Skeletal muscle tissue (tissue), 3 donors: ENCODE measurements at regions not wholly inside any gene's neighbourhood (a gene's known extent, or its start where the extent isn't known, plus 50 kb on each side); places are given as distances from the start of the nearest gene placed in this dataset.

Experiments used
- H3K27ac ChIP-seq: one replicate; pipeline ENCODE4 v1.7.0; 2013; ENCODE audit warnings: mild to moderate bottlenecking, low read depth, low read length, inconsistent platforms
- H3K27me3 ChIP-seq, 3 donors: one replicate each; pipeline ENCODE4 v1.7.0; 2013; ENCODE audit warnings: low read length in 3 of 3; ENCODE audit not compliant: control insufficient read depth in 3 of 3, insufficient read depth in 3 of 3
- H3K36me3 ChIP-seq, 3 donors: one replicate each; pipeline ENCODE4 v1.7.0; 2013; ENCODE audit warnings: low read length in 3 of 3; ENCODE audit not compliant: control insufficient read depth in 3 of 3, insufficient read depth in 3 of 3
- H3K4me1 ChIP-seq, 3 donors: one replicate each; pipeline ENCODE4 v1.7.0; 2013; ENCODE audit warnings: low read length in 3 of 3, mild to moderate bottlenecking in 3 of 3; ENCODE audit not compliant: control insufficient read depth in 3 of 3, insufficient read depth in 3 of 3
- H3K4me3 ChIP-seq, 3 donors: one replicate each; pipeline ENCODE4 v1.7.0; 2013; ENCODE audit warnings: low read length in 3 of 3
- H3K9ac ChIP-seq, 3 donors: one replicate each; pipeline ENCODE4 v1.7.0; 2013; ENCODE audit warnings: low read length in 3 of 3, mild to moderate bottlenecking in 3 of 3, moderate library complexity in 2 of 3, low read depth in 1 of 3
- H3K9me3 ChIP-seq, 3 donors: one replicate each; pipeline ENCODE4 v1.7.0; 2013; ENCODE audit warnings: low read length in 3 of 3; ENCODE audit not compliant: control insufficient read depth in 3 of 3
- donor health status: Osteomylitis.

DNA sequence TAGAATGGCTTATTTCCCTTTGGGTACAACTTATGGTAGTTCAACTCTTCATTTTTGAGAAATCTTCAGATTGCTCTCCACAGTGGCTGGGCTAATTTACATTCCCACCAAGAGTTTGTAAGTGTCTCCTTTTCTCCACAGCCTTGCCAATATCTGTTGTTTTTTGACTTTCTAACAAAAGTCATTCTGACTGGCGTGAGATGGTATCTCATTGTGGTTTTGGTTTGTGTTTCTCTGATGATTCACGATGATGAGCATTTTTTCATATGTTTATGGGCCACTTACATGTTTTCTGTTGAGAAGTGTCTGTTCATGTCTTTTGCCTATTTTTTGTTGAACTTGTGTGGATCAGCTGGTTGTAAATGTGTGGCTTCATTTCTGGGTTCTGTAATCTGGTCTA, 871.0 kb downstream of the EPHA4 start:
- Histone ChIP-seq H3K9ac (no peak overlapping the region), H3K4me3 (no peak overlapping the region), H3K4me1 (no peaks in the 10 kb centered on the region), H3K9me3 (no peaks in the 10 kb centered on the region), H3K36me3 (no peaks in the 10 kb centered on the region), H3K27me3 (no peaks in the 10 kb centered on the region), H3K27ac (no peak overlapping the region)

- H3K9ac ChIP-seq, result no peak overlapping the region
- H3K27me3 ChIP-seq, result no peaks in the 10 kb centered on the region
- H3K27ac ChIP-seq, result no peak overlapping the region
- H3K4me3 ChIP-seq, result no peak overlapping the region
- H3K4me1 ChIP-seq, result no peaks in the 10 kb centered on the region
- no peaks in the 10 kb centered on the region for H3K9me3 ChIP-seq
- H3K36me3 ChIP-seq, result no peaks in the 10 kb centered on the region
These were observed 868.8 kb downstream of the EPHA4 start for GRCh38 chr2:220703279-220703678.

- Histone ChIP-seq H3K36me3 (no peaks in the 10 kb centered on the region), H3K4me3 (no peak overlapping the region)
These were observed 868.0 kb downstream of the EPHA4 start for GRCh38 chr2:220704081-220704480.

DNA sequence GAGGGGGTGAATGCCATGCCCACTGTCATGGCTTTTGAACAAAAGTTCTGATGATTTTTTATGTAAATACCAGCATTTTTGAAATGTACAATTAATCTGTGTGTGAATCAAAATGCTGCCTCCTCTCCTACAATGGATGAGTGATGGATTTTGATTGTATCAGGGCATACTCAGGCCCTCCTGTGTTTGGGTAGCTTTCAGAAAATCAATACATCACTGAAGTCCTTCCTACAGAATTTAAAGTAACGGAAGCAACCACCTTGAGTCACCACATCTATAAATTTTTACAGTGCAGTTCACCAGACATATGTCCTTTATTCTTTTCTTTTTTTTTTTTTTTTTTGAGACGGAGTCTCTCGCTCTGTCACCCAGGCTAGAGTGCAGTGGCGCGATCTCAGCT, 867.3 kb downstream of the EPHA4 start:
- H3K4me3 ChIP-seq, result no peak overlapping the region
- H3K9me3 ChIP-seq, result no peaks in the 10 kb centered on the region
- no peaks in the 10 kb centered on the region for H3K4me1 ChIP-seq
- no peak overlapping the region for H3K27ac ChIP-seq
- no peaks in the 10 kb centered on the region for H3K36me3 ChIP-seq
- no peak overlapping the region for H3K9ac ChIP-seq
- no peaks in the 10 kb centered on the region for H3K27me3 ChIP-seq

More at GRCh38 chr2:220704081-220704480, 868.0 kb downstream of the EPHA4 start:
- no peak overlapping the region for H3K9ac ChIP-seq
- H3K9me3 ChIP-seq, result no peaks in the 10 kb centered on the region
- no peak overlapping the region for H3K27ac ChIP-seq
- no peaks in the 10 kb centered on the region for H3K27me3 ChIP-seq
- H3K4me1 ChIP-seq, result no peaks in the 10 kb centered on the region

DNA sequence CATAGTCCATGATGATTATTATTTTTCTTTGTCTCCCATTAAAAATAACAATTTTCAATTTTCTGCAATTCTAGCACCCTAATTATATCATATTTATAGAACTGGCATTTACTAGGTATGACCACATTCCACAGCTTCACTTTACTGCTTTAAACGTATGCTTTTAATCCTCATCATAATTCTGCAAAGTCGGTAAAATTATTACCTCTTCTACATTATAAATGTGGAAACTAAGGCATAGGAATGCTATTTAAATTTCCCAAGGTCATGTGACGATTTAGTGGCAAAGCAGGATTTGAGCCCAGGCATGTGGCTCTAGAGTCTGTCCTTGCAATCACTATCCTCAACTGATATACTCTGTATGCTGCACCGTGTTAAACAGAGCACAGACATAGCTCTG, 866.4 kb downstream of the EPHA4 start:
- Histone ChIP-seq H3K27ac (no peak overlapping the region), H3K9ac (no peak overlapping the region), H3K9me3 (no peaks in the 10 kb centered on the region), H3K27me3 (no peaks in the 10 kb centered on the region), H3K36me3 (no peaks in the 10 kb centered on the region), H3K4me1 (no peaks in the 10 kb centered on the region), H3K4me3 (no peak overlapping the region)

DNA sequence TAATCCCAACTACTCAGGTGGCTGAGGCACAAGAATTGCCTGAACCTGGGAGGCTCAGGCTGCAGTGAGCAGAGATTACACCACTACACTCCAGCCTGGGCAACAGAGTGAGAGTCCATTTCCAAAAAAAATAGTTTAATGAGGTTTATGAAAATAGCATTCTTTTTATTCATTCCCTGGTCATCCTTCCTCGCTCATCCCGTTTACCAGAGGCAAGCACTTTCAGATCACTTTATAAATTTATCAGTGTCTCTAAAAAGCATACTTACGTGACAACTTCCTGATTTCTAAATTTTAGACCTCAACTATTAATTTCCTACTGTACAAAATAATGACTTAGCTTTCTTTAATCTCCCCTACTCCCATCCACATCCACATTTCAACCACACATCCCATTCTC, 864.8 kb downstream of the EPHA4 start:
- H3K4me3 ChIP-seq, result no peak overlapping the region
- H3K27me3 ChIP-seq, result no peaks in the 10 kb centered on the region
- H3K9me3 ChIP-seq, result no peaks in the 10 kb centered on the region
- no peaks in the 10 kb centered on the region for H3K4me1 ChIP-seq
- no peak overlapping the region for H3K27ac ChIP-seq
- no peak overlapping the region for H3K9ac ChIP-seq
- H3K36me3 ChIP-seq, result no peaks in the 10 kb centered on the region

- Histone ChIP-seq H3K9ac (no peak overlapping the region), H3K36me3 (no peaks in the 10 kb centered on the region), H3K4me3 (no peak overlapping the region), H3K9me3 (no peaks in the 10 kb centered on the region), H3K27ac (no peak overlapping the region), H3K27me3 (no peaks in the 10 kb centered on the region), H3K4me1 (no peaks in the 10 kb centered on the region)
These were observed 863.7 kb downstream of the EPHA4 start for GRCh38 chr2:220708366-220708765.

DNA sequence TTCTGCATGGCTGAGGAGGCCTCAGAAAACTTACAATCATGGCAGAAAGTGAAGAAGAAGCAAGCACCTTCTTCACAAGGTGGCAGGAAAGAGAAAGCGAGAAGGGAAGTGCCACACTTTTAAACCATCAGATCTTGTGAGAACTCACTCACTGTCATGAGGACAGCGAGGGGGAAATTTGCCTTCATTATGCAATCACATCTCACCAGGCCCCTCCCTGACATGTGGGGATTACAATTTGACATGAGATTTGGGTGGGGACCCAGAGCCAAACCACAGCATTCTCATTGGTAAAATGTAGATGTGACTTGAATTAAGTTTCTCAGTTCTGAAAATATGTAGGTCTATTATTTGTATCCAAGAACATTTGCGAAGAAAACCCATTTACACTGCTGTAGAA, 854.8 kb downstream of the EPHA4 start:
- Histone ChIP-seq H3K4me3 (no peak overlapping the region), H3K4me1 (no peaks in the 10 kb centered on the region)

GRCh38 chr2:220736778-220737177, 835.3 kb downstream of the EPHA4 start:
- no peaks in the 10 kb centered on the region for H3K4me1 ChIP-seq
- H3K27me3 ChIP-seq, result no peaks in the 10 kb centered on the region
- H3K9me3 ChIP-seq, result peaks cover 0 to 6% (median 0%) of the 10 kb centered on the region in 3 donors
- no peak overlapping the region for H3K9ac ChIP-seq
- no peaks in the 10 kb centered on the region for H3K36me3 ChIP-seq
- H3K27ac ChIP-seq, result no peak overlapping the region
- no peak overlapping the region for H3K4me3 ChIP-seq

More for the DNA sequence above, 854.8 kb downstream of the EPHA4 start:
- Histone ChIP-seq H3K9me3 (no peaks in the 10 kb centered on the region), H3K27me3 (no peaks in the 10 kb centered on the region), H3K36me3 (no peaks in the 10 kb centered on the region), H3K27ac (no peak overlapping the region), H3K9ac (no peak overlapping the region)

DNA sequence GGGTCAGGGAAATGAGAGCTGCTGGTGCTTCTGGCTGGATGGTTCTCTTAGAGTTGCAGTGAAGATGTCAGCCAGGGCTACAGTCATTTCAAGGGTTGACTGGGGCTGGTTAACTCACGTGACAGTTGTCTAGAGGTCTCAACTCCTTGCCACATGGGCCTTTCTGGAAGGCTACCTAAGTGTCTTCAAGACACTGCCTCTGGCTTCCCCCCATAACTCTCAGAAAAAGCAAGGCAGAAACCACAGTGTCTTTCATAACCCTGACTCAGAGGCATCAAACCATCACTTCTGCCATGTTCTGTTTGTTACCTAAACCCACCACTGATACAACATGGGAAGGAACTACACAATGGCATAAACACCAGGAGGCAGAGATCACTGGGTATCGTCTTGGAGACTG, 828.9 kb downstream of the EPHA4 start:
- Histone ChIP-seq H3K4me1 (no peaks in the 10 kb centered on the region), H3K9me3 (peaks cover 0 to 6% (median 0%) of the 10 kb centered on the region in 3 donors), H3K9ac (no peak overlapping the region), H3K4me3 (no peak overlapping the region), H3K36me3 (no peaks in the 10 kb centered on the region), H3K27me3 (no peaks in the 10 kb centered on the region), H3K27ac (no peak overlapping the region)

DNA sequence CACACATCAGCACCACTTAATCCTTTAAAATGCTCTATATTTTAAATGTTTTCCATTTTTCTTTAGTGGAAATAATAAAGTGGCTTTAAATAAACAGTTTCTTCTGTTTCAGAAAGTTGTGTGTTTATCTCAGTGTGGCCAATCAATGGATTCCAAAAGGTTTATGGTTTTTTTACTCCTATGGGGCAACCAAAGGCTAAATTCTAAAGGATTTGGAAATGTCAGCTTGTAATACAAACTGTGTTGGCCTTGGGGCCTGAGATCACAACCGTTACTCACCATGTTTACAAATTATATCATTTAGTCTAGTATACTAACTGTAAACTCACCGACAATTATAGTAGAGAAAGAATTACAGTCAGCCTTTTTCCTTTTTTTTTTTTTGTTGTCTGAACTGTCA, 827.2 kb downstream of the EPHA4 start:
- no peaks in the 10 kb centered on the region for H3K4me1 ChIP-seq
- no peak overlapping the region for H3K27ac ChIP-seq
- H3K9me3 ChIP-seq, result no peaks in the 10 kb centered on the region
- H3K27me3 ChIP-seq, result no peaks in the 10 kb centered on the region
- H3K36me3 ChIP-seq, result no peaks in the 10 kb centered on the region
- H3K9ac ChIP-seq, result no peak overlapping the region
- no peak overlapping the region for H3K4me3 ChIP-seq
